Adrenal gland (tissue), 9 donors: ENCODE measurements at regions not wholly inside any gene's neighbourhood (a gene's known extent, or its start where the extent isn't known, plus 50 kb on each side); places are given as distances from the start of the nearest gene placed in this dataset.

Experiments
- DNase-seq, 7 donors: peaks; one replicate each; pipeline ENCODE4 v3.0.0-alpha.2; 2019 to 2020
- H3K27ac ChIP-seq, 5 donors: fragments of 200-600 bp; sonication (generic) in 4 of 5; 1 replicate in 3 of 5; 2 replicates in 2 of 5; pipeline versions ENCODE4 v1.5.1 to v1.8.0; 2016 to 2020; ENCODE audit warnings: mild to moderate bottlenecking in 1 of 5
- H3K27me3 ChIP-seq: fragments of 200-600 bp; 2 replicates; pipeline ENCODE4 v1.8.0; 2021
- H3K36me3 ChIP-seq, 2 donors: fragments of 200-600 bp; replicated peaks in 1 of 2; 1 replicate in 1 of 2; 2 replicates in 1 of 2; pipeline versions ENCODE4 v1.5.1 to v1.8.0; 2018 to 2022
- H3K4me1 ChIP-seq, 2 donors: fragments of 200-600 bp; replicated peaks in 1 of 2; 1 replicate in 1 of 2; 2 replicates in 1 of 2; pipeline versions ENCODE4 v1.5.1 to v1.8.0; 2018 to 2021
- H3K4me3 ChIP-seq, 4 donors: fragments of 200-600 bp; sonication (generic) in 3 of 4; one replicate each; pipeline ENCODE4 v1.5.1; 2016 to 2018
- H3K9me3 ChIP-seq, 3 donors: fragments of 200-600 bp; sonication (generic) in 1 of 3; replicated peaks in 1 of 3; 1 replicate in 2 of 3; 2 replicates in 1 of 3; pipeline versions ENCODE4 v1.5.1 to v1.8.0; 2016 to 2021
- CTCF ChIP-seq, 6 experiments: fragments of 450-650 bp in 4 of 6; fragments of 200-600 bp in 2 of 6; sonication (generic) in 1 of 6; IDR thresholded peaks; 1 replicate in 5 of 6; 2 replicates in 1 of 6; pipeline versions ENCODE4 v1.5.1 to v1.8.0; 2016 to 2021; ENCODE audit warnings: antibody characterized with exemption in 6 of 6, mild to moderate bottlenecking in 2 of 6, moderate library complexity in 1 of 6
- POLR2A ChIP-seq, 2 donors: fragments of 450-650 bp; IDR thresholded peaks; one replicate each; pipeline ENCODE4 v1.6.1; 2017; ENCODE audit warnings: antibody characterized with exemption in 2 of 2, mild to moderate bottlenecking in 2 of 2, moderate library complexity in 1 of 2
- WGBS, 4 donors: extraction: QIAGEN DNeasy Blood & Tissue Kit in 2 of 4; methylation state at CpG; one replicate each; pipeline versions ENCODE4 v1.1.5 to v1.1.7; 2013 to 2017; 5-methylcytosine and 5-hydroxymethylcytosine counted together
- intact Hi-C, 2 donors: fragments of 100-400 bp; cut with DNase I; formaldehyde crosslinking; loops; one replicate each; pipeline versions ENCODE4 v1.14.1 to v1.15.0; 2022 to 2023
- donor health status: healthy with polysubstance abuse.
- donor health status: Bipolar disorder and iron deficiency.
- donor health status: DM: yes; HTN: yes; CAD: no.
- donor health status: DM: no; HTN: no; CAD: no.
- donor health status: DM: no; HTN: no; CAD: no.

- H3K36me3 ChIP-seq = no peaks in the 10 kb centered on the region
- H3K4me3 ChIP-seq = no peak overlapping the region
- no peaks in the 10 kb centered on the region for H3K9me3 ChIP-seq
- peaks cover 4% of the 10 kb centered on the region for H3K27me3 ChIP-seq
- intact Hi-C loops = no loop called here
- 88 to 93% (median 91%) methylated on average over 2 of the region's 2 CpGs for WGBS, 4 donors
- H3K4me1 ChIP-seq = no peaks in the 10 kb centered on the region
- no peak for TF ChIP-seq POLR2A (IDR thresholded peaks at IDR 0.05)
- TF ChIP-seq CTCF (IDR thresholded peaks at IDR 0.05) = no peak
- H3K27ac ChIP-seq = no peak overlapping the region
- DNase-seq = no peak
These were observed 399.9 kb upstream of the CNKSR2 start for GRCh38 chrX:20974326-20974725.

GRCh38 chrX:20973038-20973437 is 401.2 kb upstream of the CNKSR2 start:
- Histone ChIP-seq H3K9me3 (no peaks in the 10 kb centered on the region), H3K4me1 (no peaks in the 10 kb centered on the region), H3K4me3 (no peak overlapping the region), H3K27ac (no peak overlapping the region), H3K27me3 (peaks cover 4% of the 10 kb centered on the region), H3K36me3 (no peaks in the 10 kb centered on the region)
- no peak for DNase-seq
- WGBS, 4 donors = 31 to 46% (median 39%) methylated on average over 3 to 4 of the region's 4 CpGs
- intact Hi-C loops = no loop called here
- TF ChIP-seq CTCF (IDR thresholded peaks at IDR 0.05) (no peak), POLR2A (IDR thresholded peaks at IDR 0.05) (no peak)

- H3K27me3 ChIP-seq = no peaks in the 10 kb centered on the region
- intact Hi-C loops = no loop called here
- TF ChIP-seq POLR2A (IDR thresholded peaks at IDR 0.05) = no peak
- no peak for TF ChIP-seq CTCF (IDR thresholded peaks at IDR 0.05)
- H3K4me3 ChIP-seq = no peak overlapping the region
- WGBS, 4 donors = 56 to 78% (median 63%) methylated on average over 2 to 4 of the region's 4 CpGs
- no peaks in the 10 kb centered on the region for H3K36me3 ChIP-seq
- no peak for DNase-seq
- no peaks in the 10 kb centered on the region for H3K4me1 ChIP-seq
- H3K9me3 ChIP-seq = no peaks in the 10 kb centered on the region
- no peak overlapping the region for H3K27ac ChIP-seq
These were observed 403.0 kb upstream of the CNKSR2 start for GRCh38 chrX:20971250-20971649.

GRCh38 chrX:20969565-20969964 is 404.7 kb upstream of the CNKSR2 start:
- Histone ChIP-seq H3K27me3 (no peaks in the 10 kb centered on the region), H3K27ac (no peak overlapping the region), H3K36me3 (no peaks in the 10 kb centered on the region), H3K4me1 (no peaks in the 10 kb centered on the region), H3K9me3 (no peaks in the 10 kb centered on the region), H3K4me3 (no peak overlapping the region)
- TF ChIP-seq CTCF (IDR thresholded peaks at IDR 0.05) = no peak
- TF ChIP-seq POLR2A (IDR thresholded peaks at IDR 0.05) = no peak
- DNase-seq = no peak
- WGBS, 4 donors = 25 to 66% (median 45%) methylated on average over 1 of the region's 1 CpG
- intact Hi-C loops = no loop called here
